HEK293 (cell line): ENCODE measurements at regions not wholly inside any gene's neighbourhood (a gene's known extent, or its start where the extent isn't known, plus 50 kb on each side); places are given as distances from the start of the nearest gene placed in this dataset.

Experiments used
- CTCF ChIA-PET: fragments of 350-600 bp; formaldehyde crosslinking; extraction: SDS; loops from one replicate; lab custom pipeline; 2021; ENCODE audit warnings: antibody characterized with exemption; lab: Yijun Ruan, JAX
- POLR2A ChIA-PET: fragments of 300-600 bp; formaldehyde crosslinking; extraction: SDS; loops from one replicate; lab custom pipeline; 2020; ENCODE audit warnings: antibody characterized with exemption, inconsistent platforms; lab: Yijun Ruan, JAX
- H3K27ac ChIP-seq: fragments of 200-500 bp; sonication (Bioruptor generic); 2 replicates; pipeline ENCODE4 v1.5.1; 2014; ENCODE audit warnings: low read depth, low read length, control low read depth, inconsistent platforms; ENCODE audit errors: extremely low read depth
- H3K36me3 ChIP-seq, 2 experiments: fragments of 200-500 bp in 1 of 2; sonication (Bioruptor generic) in 1 of 2; 1 replicate in 1 of 2; 2 replicates in 1 of 2; pipeline ENCODE4 v1.5.1; 2014 to 2017; ENCODE audit warnings: inconsistent platforms in 2 of 2, low read length in 2 of 2; ENCODE audit not compliant: control insufficient read depth in 2 of 2, insufficient read depth in 1 of 2
- H3K4me1 ChIP-seq: fragments of 200-500 bp; sonication (Bioruptor generic); 2 replicates; pipeline ENCODE4 v1.5.1; 2014; ENCODE audit warnings: mild to moderate bottlenecking, low read length, inconsistent platforms; ENCODE audit not compliant: control insufficient read depth, insufficient read depth
- H3K4me3 ChIP-seq: 2 replicates; pipeline ENCODE4 v1.5.1; 2011; ENCODE audit warnings: low read depth, mild to moderate bottlenecking, control low read depth, low read length, moderate library complexity
- H3K9me3 ChIP-seq: fragments of 200-500 bp; sonication (Bioruptor generic); 2 replicates; pipeline ENCODE4 v1.5.1; 2014; ENCODE audit warnings: low read depth, low read length, inconsistent platforms; ENCODE audit not compliant: control insufficient read depth, insufficient read depth
- GFI1B ChIP-seq: fragments of 450-650 bp; formaldehyde crosslinking; IDR thresholded peaks from 2 replicates; pipeline ENCODE4 v1.5.1; 2016; ENCODE audit warnings: missing biosample characterization, missing genetic modification characterization
- KLF1 ChIP-seq: fragments of 450-650 bp; formaldehyde crosslinking; IDR thresholded peaks from 2 replicates; pipeline ENCODE4 v1.5.1; 2016; ENCODE audit warnings: missing biosample characterization, missing genetic modification characterization
- KLF8 ChIP-seq: fragments of 450-650 bp; formaldehyde crosslinking; IDR thresholded peaks from 2 replicates; pipeline ENCODE4 v1.5.1; 2016; ENCODE audit warnings: missing biosample characterization, missing genetic modification characterization
- PRDM1 ChIP-seq: fragments of 450-650 bp; formaldehyde crosslinking; IDR thresholded peaks from 2 replicates; pipeline ENCODE4; 2016; ENCODE audit warnings: missing biosample characterization, missing genetic modification characterization
- SALL2 ChIP-seq: fragments of 450-650 bp; formaldehyde crosslinking; IDR thresholded peaks from 2 replicates; pipeline ENCODE4 v1.5.0; 2017; ENCODE audit warnings: missing biosample characterization, mild to moderate bottlenecking, missing genetic modification characterization, borderline replicate concordance
- SCRT2 ChIP-seq: fragments of 450-650 bp; formaldehyde crosslinking; IDR thresholded peaks from 2 replicates; pipeline ENCODE4 v1.5.1; 2016; ENCODE audit warnings: missing biosample characterization, missing genetic modification characterization
- SETDB1 ChIP-seq: IDR thresholded peaks from one replicate; pipeline ENCODE4 v1.6.1; 2017; ENCODE audit warnings: mild to moderate bottlenecking, low read length, moderate library complexity, mixed read lengths; ENCODE audit not compliant: insufficient read length
- ZIC2 ChIP-seq: fragments of 450-650 bp; formaldehyde crosslinking; IDR thresholded peaks from 2 replicates; pipeline ENCODE4 v1.5.1; 2016; ENCODE audit warnings: missing biosample characterization, missing genetic modification characterization
- ZNF10 ChIP-seq: fragments of 450-650 bp; formaldehyde crosslinking; IDR thresholded peaks from 2 replicates; pipeline ENCODE4 v1.5.1; 2017; ENCODE audit warnings: missing biosample characterization, missing genetic modification characterization
- ZNF155 ChIP-seq: fragments of 450-650 bp; formaldehyde crosslinking; IDR thresholded peaks from 2 replicates; pipeline ENCODE4 v1.5.1; 2016; ENCODE audit warnings: missing biosample characterization, missing genetic modification characterization
- ZNF223 ChIP-seq: fragments of 450-650 bp; formaldehyde crosslinking; IDR thresholded peaks from 2 replicates; pipeline ENCODE4 v1.5.1; 2016; ENCODE audit warnings: missing biosample characterization, missing genetic modification characterization
- ZNF335 ChIP-seq: fragments of 450-650 bp; formaldehyde crosslinking; conservative IDR thresholded peaks from 2 replicates; pipeline ENCODE4 v1.5.1; 2016; ENCODE audit warnings: missing biosample characterization, missing genetic modification characterization
- ZNF571 ChIP-seq: fragments of 450-650 bp; formaldehyde crosslinking; IDR thresholded peaks from 2 replicates; pipeline ENCODE4 v1.5.0; 2017; ENCODE audit warnings: missing biosample characterization, missing genetic modification characterization
- ZNF629 ChIP-seq: fragments of 450-650 bp; formaldehyde crosslinking; IDR thresholded peaks from 2 replicates; pipeline ENCODE4 v1.5.1; 2017; ENCODE audit warnings: missing biosample characterization, missing genetic modification characterization
- ZNF701 ChIP-seq: fragments of 450-650 bp; formaldehyde crosslinking; IDR thresholded peaks from 2 replicates; pipeline ENCODE4 v1.5.1; 2016; ENCODE audit warnings: missing biosample characterization, missing genetic modification characterization
- ZNF776 ChIP-seq: fragments of 450-650 bp; formaldehyde crosslinking; IDR thresholded peaks from 2 replicates; pipeline ENCODE4 v1.5.0; 2017; ENCODE audit warnings: missing biosample characterization, missing genetic modification characterization, borderline replicate concordance
- ZSCAN23 ChIP-seq: fragments of 450-650 bp; formaldehyde crosslinking; IDR thresholded peaks from 2 replicates; pipeline ENCODE4 v1.5.1; 2016; ENCODE audit warnings: missing biosample characterization, missing genetic modification characterization
- TF ChIP-seq, protein P1 (sequence below): fragments of 450-650 bp; formaldehyde crosslinking; IDR thresholded peaks from 2 replicates; pipeline ENCODE4 v1.5.1; 2016; ENCODE audit warnings: missing biosample characterization, missing genetic modification characterization

- no peaks in the 10 kb centered on the region for H3K4me1 ChIP-seq
- ChIA-PET POLR2A (no interaction called here), CTCF (interaction anchor here (0.6 to 0.7 kb wide), 2 partner anchors 69 to 91 kb away, joined by 3 to 4 read pairs; no protein-coding TSS in a partner anchor)
- no peaks in the 10 kb centered on the region for H3K9me3 ChIP-seq
- H3K27ac ChIP-seq: no peak overlapping the region
- H3K4me3 ChIP-seq: no peak overlapping the region
- no peak for TF ChIP-seq ZNF223
- TF ChIP-seq SALL2 (tag by site-specific recombination): no peak
- TF ChIP-seq ZNF10 (tag by site-specific recombination): no peak
- no peak for TF ChIP-seq ZSCAN23 (tag by site-specific recombination)
- TF ChIP-seq PRDM1 (tag by site-specific recombination): no peak
- TF ChIP-seq, protein P1, sequence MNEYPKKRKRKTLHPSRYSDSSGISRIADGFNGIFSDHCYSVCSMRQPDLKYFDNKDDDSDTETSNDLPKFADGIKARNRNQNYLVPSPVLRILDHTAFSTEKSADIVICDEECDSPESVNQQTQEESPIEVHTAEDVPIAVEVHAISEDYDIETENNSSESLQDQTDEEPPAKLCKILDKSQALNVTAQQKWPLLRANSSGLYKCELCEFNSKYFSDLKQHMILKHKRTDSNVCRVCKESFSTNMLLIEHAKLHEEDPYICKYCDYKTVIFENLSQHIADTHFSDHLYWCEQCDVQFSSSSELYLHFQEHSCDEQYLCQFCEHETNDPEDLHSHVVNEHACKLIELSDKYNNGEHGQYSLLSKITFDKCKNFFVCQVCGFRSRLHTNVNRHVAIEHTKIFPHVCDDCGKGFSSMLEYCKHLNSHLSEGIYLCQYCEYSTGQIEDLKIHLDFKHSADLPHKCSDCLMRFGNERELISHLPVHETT: no peak
- no peaks in the 10 kb centered on the region for H3K36me3 ChIP-seq
Observed at GRCh38 chr17:73783382-73783766, 139.1 kb upstream of the SDK2 start.

- no peak overlapping the region for H3K4me3 ChIP-seq
- no peaks in the 10 kb centered on the region for H3K4me1 ChIP-seq
- H3K27ac ChIP-seq: no peak overlapping the region
- no peaks in the 10 kb centered on the region for H3K36me3 ChIP-seq
- H3K9me3 ChIP-seq: no peaks in the 10 kb centered on the region
- POLR2A ChIA-PET: no interaction called here
- CTCF ChIA-PET: interaction anchor here (0.6 kb wide), 1 partner anchor 91 kb away, joined by 4 read pairs; no protein-coding TSS in a partner anchor
- peak; percentile 22; the same call in 1 of the 2 replicates for TF ChIP-seq ZIC2 (tag by site-specific recombination)
- no peak for TF ChIP-seq ZNF571 (tag by site-specific recombination)
Observed at GRCh38 chr17:73783945-73784603, 139.8 kb upstream of the SDK2 start.

DNA sequence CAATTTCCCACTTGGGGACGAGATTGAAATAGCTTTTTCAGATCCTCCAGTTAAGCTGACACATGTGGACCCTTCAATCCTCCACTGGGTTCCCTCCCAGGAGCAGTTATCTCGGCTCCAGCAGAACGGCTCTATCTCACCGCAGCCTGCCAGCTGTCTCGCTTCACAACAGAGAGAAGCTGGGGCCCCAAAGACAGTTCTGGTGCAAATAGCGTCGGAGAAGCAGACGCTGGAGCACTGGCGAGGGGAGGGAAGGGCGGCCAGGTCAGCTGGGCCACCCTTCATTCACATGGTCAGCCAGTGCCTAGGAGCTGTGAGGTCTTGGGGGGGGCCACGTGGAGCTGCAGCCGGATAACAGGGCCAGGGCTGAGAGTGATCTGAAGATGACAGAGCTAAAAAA lies 141.3 kb upstream of the SDK2 start:
- Histone ChIP-seq H3K36me3 (no peaks in the 10 kb centered on the region), H3K27ac (no peak overlapping the region), H3K4me1 (no peaks in the 10 kb centered on the region), H3K4me3 (no peak overlapping the region), H3K9me3 (no peaks in the 10 kb centered on the region)
- TF ChIP-seq ZNF155 (tag by site-specific recombination): no peak
- no peak for TF ChIP-seq SETDB1
- TF ChIP-seq GFI1B (tag by site-specific recombination): no peak
- ChIA-PET CTCF (interaction anchor here (0.6 kb wide), 1 partner anchor 357 kb away, joined by 3 read pairs; no protein-coding TSS in a partner anchor), POLR2A (interaction anchor here (0.7 kb wide), 1 partner anchor 35 kb away, joined by 3 read pairs; no protein-coding TSS in a partner anchor)

DNA sequence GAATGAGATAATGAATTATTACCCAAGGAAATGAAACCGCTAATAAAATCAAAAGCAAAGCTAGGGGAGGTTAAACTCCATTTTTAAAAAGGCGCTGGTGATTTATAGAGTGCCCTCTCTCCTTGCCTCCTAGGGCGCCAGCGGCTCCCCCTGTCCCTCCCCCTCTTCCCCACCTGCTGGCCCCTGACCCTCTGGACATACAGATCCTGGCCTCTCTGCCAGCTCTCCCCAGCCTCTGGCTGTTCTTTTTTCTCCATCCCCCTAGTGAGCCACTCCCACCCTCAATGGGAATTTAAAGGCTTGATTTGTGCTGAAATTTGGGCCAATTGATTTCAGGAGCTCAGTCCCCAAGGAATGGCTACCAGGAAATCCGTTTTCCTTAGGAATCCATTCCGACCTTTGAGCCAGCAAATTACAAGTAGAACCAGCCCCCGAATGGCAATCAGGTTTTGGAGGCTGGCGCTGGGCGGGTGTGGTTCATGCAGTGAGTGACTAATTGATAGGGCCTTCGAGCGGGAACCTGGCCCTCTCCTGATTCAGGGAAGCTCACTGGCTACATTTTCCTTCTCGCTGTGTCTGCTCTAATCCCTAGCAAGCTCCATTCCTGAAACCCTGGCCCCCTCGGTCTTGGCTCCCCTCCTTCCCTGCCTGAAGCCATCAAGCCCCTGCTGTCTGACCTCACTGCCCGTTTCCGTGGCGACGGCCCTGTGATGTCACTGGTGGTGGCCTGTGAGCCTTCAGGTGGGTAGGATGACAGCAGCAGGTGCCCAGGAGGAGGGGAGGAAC lies 141.9 kb upstream of the SDK2 start:
- ChIA-PET CTCF (interaction anchor here (0.6 to 1.6 kb wide), 3 partner anchors 312 to 357 kb away, joined by 3 read pairs; no protein-coding TSS in a partner anchor), POLR2A (interaction anchor here (0.6 kb wide), 1 partner anchor 113 kb away, joined by 4 read pairs; no protein-coding TSS in a partner anchor)
- H3K27ac ChIP-seq: no peak overlapping the region
- H3K4me3 ChIP-seq: no peak overlapping the region
- H3K4me1 ChIP-seq: no peaks in the 10 kb centered on the region
- no peaks in the 10 kb centered on the region for H3K9me3 ChIP-seq
- 0 out of 2 replicates have a peak, but pooled peaks have one; percentile 24 for TF ChIP-seq ZNF335
- no peak for TF ChIP-seq ZNF701 (tag by site-specific recombination)
- TF ChIP-seq KLF1 (tag by site-specific recombination): 0 out of 2 replicates have a peak, but pooled peaks have one; percentile 12
- TF ChIP-seq KLF8: no peak
- TF ChIP-seq ZNF629 (tag by site-specific recombination): peak; percentile 30; the same call in 1 of the 2 replicates
- TF ChIP-seq SCRT2 (tag by site-specific recombination): peak; percentile 80
- TF ChIP-seq ZNF776 (tag by site-specific recombination): no peak
- H3K36me3 ChIP-seq: no peaks in the 10 kb centered on the region
